RCC 7860 (cell line): ENCODE measurements at regions not wholly inside any gene's neighbourhood (a gene's known extent, or its start where the extent isn't known, plus 50 kb on each side); places are given as distances from the start of the nearest gene placed in this dataset.
A peak's percentile ranks its signal among the peaks of the same experiment; 100 is the strongest.

Experiments
- DNase-seq: peaks from one replicate; pipeline ENCODE4 v3.0.0-alpha.2; 2015; ENCODE audit warnings: low spot score
- FAIRE-seq: peaks from 2 replicates; lab custom pipeline; 2012; peaks lifted over from hg19 to GRCh38; lab: Jason Lieb, UNC

DNA sequence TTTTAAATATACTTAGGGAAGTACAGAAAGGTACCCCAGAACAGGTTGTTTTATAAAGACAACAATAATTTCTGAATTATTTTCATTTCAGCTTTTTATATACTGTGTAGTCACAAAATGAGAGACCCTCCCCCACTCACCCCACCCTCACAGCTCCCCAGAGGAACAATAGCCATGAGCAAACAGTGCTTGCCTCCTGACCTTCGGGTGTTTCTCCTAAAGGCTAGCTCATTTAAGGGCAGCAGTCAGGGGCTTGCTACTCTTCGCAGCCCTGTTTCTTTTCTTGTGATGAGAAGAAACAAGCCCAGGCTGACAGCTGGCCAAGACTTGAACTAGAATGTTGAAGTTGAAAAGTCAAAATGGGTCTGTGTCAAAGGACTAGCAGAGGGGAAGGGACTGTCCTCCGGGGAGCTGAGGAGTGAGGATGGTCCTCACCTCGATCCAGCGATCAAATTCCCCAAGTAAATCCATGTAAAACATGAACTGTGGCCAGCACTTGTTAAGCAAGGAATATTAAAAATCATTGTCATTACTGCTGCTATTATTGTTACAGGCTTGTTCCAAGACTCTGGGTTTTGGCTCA is 133.8 kb upstream of the ARHGAP5 start:
- DNase-seq: no peak
- no peak for FAIRE-seq

- DNase-seq: no peak
Observed at GRCh38 chr14:31943861-31944255, 133.2 kb upstream of the ARHGAP5 start.

DNA sequence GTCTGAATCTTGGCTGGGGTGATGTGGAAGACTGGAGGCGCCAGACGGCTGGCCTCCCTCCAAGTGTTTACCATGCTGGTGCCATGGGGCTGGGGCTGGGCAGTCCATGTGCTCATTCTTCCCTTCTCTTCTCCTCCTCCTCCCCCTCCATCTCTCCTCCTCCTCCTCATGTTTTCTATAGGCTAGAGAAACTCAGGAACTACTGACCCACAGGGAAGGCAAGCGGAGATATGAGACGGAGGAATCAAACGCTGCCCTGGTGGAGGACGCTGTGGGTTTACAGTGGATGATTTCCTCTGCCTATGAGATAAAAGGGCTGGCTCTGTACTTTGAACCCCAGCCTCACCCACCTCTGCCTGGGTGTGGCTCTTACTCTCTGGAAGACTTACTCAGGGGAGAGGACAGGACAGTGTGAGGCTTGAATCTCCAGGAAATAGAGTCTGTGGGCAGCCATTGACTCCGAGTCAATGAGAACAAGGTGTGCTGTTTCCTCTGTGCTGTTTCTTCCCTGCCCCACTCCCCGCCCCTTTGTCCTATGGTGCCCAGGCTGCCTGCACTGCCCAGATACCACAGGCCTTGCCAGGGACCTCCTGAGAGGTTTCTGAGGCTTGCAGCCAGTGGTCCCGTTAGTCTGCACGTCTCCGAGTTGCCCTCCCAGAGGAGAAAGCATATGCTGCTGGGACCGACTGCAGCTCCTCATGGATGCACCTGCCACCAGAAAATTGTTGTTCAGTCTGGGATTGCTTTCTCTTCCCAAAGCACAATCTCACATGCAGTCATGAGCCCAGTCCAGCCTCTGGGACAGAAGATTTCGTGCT is 132.6 kb upstream of the ARHGAP5 start:
- DNase-seq (no peak), FAIRE-seq (no peak)

More at GRCh38 chr14:31943861-31944255, 133.2 kb upstream of the ARHGAP5 start:
- FAIRE-seq: no peak

DNA sequence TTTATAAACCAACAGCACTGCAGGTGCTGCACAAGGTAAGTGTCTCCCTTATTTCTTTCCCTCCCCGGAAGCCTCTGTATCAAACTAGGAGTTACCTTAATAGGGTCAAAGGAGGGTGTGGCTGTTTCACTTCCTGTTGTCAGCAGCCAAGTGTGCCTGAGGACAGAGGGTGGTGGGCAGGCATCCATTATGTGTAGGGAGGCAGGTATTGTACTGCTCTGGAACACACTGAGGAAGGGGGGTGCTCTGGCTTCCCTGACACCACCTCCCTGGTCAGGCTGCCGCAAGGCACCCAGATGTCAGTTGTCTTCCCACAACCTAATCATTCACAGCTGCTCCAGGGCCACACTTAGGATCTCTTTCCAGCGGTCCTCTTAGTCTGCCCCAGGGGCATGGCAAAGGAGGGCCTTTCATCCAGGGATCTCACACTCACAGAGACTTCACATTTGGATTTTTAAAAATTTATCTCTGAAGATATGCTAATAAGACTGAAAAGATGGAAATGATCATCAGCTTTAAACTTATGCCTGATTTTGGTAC is 132.0 kb upstream of the ARHGAP5 start:
- DNase-seq (no peak), FAIRE-seq (no peak)

DNA sequence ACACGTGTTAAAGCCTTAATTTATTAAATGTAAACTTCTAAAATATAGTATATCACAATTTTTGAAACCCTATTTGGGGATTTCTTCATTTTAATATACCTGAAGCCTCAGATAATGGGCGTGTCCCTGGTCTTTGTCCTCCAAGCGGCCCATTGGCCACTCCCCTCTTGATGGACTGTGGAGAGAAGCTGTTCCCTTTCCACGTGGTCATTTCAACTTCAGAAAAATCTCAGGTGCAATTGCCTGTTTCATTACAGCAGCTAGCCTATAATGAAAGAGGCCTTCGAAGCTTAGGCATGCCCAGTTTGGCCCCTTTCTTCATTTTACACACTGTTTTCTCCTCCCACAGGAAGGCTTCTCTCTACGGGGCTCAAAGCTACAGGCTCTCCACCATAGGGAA is 131.4 kb upstream of the ARHGAP5 start:
- DNase-seq: no peak
- FAIRE-seq: no peak

DNA sequence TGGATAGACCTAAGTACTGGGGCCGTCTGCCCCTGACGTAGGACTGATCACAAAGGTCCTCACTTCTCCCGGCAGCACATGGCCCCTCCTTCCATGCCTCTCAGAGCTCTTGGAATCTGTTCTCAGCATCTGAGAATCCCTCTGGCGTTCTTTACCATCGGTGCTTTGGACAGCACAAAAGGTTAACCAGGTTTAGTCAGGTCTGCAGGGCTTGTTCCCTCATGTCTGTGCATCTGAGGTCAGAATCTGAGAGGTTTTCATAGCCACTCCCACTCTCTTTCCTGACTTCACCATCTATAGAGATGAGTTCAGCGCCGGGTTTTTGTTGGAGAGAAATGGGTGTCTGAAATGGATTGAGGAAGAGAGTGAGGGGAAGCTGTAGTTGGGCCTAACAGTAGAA is 130.0 kb upstream of the ARHGAP5 start:
- DNase-seq (no peak), FAIRE-seq (no peak)

DNA sequence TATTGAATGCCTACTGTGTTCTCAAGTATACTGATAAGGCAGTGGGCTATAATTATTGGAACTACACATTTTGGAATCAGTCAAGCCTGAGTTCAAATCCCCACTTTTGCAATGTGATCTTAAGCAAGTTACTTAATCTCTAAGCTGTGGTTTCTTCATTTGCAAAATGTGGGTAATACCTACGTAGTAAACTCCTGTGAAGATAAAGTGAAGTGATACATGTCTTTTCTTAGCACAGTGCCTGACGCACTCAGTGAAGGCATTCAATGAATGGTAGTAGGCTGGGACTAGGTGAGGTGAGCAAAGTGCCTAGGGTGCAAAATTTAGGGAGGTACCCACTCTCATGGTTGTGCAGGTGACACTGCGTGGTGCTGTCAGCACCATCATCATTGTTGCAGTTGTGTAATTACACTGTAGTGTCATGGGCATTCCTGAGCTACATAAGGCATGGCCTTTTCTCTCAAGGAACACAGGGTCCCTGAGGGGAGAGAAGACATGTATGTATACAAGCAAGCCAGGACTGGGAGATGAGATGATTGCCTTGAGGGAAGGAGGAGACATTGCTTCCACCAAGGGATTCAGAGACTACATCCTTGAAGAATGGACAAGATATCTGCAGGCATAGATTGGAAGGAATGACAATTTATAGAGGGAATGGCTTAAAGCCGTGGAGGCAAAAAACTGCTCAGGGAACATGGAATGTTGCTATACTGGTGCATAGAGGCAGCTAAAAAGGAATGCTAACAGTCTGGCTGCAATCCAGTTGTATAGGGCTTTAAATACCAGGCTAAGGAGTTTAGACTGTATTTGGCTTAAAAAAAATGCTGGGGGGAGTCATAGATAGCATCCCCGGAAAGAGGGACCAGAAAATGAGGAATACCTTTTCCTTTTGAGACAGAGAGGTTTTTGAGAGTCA is 129.2 kb upstream of the ARHGAP5 start:
- no peak for DNase-seq
- no peak for FAIRE-seq

- FAIRE-seq (no peak), DNase-seq (no peak)
Observed at GRCh38 chr14:31949709-31950108, 127.4 kb upstream of the ARHGAP5 start.

- no peak for FAIRE-seq
Observed at GRCh38 chr14:31950331-31950730, 126.8 kb upstream of the ARHGAP5 start.

DNA sequence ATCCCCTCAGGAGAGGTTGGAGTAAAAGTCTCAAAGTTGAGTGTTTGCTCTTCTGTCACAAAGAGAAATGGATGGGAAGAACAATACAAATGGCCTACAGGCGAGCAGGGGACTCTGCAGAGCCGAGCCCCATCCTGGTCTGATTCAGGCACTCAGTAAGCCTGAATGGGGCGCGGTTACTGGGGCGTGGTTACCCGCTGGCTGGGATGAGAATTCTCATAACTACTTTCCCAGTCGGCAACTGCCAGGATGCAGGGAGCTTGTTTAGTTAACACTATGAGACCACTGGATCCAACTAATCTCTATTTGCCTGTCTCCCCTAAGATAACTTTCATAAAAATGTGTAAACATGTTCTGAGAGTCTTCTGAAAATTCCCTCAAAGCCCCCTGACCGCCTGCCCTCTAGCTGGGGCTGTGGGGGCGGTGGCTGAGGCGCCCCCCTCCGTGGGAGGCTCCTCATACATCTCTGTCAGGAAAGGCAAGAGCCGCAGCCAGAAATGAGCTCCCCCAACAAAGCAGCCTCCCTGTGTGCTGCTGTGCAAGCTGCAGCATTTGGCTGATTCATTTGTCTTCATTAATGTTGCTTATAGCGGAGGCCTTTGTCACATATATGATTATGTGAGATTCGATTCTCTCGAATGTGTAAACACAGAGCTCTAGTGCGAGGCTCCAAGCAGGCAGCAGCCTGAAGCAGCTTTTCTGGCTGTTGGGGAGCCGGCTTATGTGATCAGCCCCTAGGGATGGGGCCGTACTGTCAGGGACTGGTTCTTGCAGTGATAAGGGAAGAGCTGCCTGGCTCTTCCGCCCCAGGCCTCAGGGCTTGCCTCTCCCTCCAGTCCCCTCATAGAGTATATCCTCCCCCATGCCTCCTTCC is 126.1 kb upstream of the ARHGAP5 start:
- FAIRE-seq (no peak), DNase-seq (no peak)

More at GRCh38 chr14:31950331-31950730, 126.8 kb upstream of the ARHGAP5 start:
- no peak for DNase-seq

DNA sequence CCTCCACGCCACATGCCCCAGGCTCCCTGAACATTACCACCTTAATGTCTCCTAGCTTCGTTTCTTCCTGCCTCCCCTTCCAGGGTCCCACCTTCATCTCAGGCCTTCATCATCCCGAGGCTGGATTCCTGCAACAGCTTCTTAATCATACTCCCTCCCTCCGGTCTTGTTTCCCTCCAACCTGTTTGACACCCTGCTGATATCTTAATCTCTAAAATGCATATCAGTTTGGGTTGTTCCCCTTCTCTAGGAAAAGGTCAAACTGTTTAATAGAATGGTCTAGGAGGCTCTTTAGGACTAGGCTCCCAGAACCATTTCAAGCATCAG is 125.5 kb upstream of the ARHGAP5 start:
- FAIRE-seq (no peak), DNase-seq (no peak)

DNA sequence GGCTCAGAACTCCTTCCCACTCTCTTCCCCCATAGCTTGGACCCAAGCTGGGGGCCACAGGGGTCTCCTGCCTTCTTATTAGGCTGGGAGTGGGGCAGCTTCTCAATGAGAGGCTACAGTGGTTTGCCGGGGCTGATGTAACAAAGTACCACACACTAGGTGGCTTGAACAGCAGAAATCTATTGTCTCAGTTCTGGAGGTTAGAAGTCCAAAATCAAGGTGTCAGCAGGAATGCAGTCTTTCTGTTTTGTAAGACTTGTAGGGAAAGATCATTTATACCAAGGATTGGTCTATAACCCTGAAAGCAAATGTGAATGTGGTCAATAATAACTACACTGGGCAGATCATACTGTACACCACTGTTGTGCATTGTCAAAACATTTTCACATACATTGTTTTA is 124.5 kb upstream of the ARHGAP5 start:
- DNase-seq (no peak), FAIRE-seq (no peak)

DNA sequence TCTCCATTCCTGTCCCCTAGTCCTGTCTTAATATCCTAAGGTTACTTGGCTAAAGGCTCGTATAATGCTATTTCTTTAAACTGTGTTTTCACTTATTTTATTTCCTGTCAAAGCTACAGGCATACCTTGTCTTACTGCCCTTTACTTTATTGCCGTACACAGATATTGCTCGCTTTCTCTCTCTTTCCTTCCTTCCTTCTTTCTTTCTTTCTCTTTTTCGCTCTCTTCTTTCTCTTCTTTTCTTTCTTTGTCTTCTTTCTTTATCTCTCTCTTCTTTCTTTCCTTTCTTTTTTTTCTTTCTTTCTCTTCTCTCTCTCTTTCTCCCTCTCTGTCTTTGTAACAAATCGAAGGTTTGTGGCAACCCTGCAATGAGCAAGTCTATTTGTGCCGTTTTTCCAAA is 123.9 kb upstream of the ARHGAP5 start:
- FAIRE-seq (no peak), DNase-seq (no peak)

DNA sequence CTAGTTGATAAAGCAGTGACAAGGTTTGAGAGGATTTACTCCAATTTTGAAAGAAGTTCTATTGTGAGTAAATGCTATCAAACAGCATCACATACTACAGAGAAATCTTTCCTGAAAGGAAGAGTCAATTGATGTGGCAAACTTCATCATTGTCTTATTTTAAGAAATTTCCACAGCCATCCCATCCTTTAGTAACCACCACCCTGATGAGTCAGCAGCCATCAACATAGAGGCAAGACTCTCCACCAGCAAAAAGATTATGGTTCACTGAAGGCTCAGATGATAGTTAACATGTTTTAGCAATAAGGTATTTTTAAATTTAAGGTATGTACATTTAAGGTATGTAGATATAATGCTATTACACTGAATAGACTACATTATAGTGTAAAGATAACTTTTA is 122.1 kb upstream of the ARHGAP5 start:
- FAIRE-seq: peak; percentile 39
- no peak for DNase-seq

GRCh38 chr14:31955936-31956579 is 121.0 kb upstream of the ARHGAP5 start:
- FAIRE-seq (no peak), DNase-seq (peak; percentile 47)

GRCh38 chr14:31957565-31957964 is 119.5 kb upstream of the ARHGAP5 start:
- DNase-seq (no peak), FAIRE-seq (no peak)

- FAIRE-seq (no peak), DNase-seq (no peak)
Observed at GRCh38 chr14:31960039-31960438, 117.1 kb upstream of the ARHGAP5 start.

- no peak for FAIRE-seq
Observed at GRCh38 chr14:31961896-31962295, 115.2 kb upstream of the ARHGAP5 start.

DNA sequence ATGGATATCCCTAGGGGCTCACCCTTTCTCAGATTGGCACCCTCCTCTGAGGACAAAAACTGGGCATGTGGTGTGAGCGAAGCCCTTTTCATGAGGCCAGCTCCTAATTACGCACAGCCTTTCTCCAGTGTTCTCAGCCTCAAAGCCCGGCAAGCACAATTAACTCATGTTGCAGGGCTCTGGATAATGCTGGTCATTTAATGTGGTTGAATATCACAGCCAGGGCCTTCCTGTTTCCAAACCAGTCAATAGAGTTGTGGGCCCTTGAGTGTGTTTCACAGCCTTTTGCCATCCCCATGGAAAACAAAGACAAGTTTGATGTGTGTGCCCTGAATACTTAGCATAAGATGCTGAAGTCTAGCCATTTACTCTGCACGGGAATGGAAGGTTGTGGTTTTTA is 114.2 kb upstream of the ARHGAP5 start:
- DNase-seq (no peak), FAIRE-seq (no peak)

More at GRCh38 chr14:31961896-31962295, 115.2 kb upstream of the ARHGAP5 start:
- DNase-seq: no peak

DNA sequence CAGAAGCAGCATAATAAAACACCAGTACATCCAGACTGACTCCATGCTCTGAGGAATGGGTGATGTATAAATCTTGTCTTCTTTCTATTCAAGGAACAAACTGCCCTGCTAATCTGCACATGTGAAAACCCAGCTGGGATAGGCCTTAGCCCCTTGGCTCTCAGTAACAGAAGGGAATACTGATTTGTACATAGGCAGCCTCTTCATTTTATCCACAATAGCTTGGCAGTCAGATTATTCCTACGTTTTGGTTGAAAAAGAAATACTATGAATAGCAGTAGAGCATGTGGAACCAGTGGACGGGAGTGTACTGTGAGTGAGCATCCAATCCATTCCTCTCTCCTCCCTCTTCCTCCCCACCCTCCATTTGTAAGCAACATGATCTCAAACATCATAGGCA is 113.5 kb upstream of the ARHGAP5 start:
- DNase-seq (no peak), FAIRE-seq (no peak)
